ENCODE measurements at regions not wholly inside any gene's neighbourhood (a gene's known extent, or its start where the extent isn't known, plus 50 kb on each side); places are given as distances from the start of the nearest gene placed in this dataset.

DNA sequence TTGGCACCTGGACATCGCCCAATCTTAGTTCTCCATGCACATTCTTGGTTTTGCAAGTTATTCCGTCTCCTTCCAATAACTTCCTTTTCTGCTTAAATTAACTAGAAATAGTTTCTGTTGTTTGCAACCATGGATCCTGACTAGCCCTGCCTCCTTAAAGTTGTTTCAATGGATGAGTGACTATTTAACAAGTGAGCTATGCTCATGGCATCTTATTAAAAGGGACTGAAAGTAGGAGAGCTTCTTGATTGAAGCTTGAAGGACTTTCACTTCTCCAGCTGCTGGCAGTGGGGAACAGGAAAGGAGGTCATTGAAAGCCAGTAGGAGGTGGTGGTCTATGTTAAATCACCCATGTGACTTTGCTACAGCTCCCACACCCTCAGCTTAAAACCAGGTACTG lies 466.8 kb downstream of the ARHGEF28 start:
- no TSS peak for BruUV-seq (replicated peaks)
- Mint-ChIP-seq H3K36me3 (ENCODE audit: insufficient read depth, unreplicated experiment) (no peaks in the 10 kb centered on the region), H3K9me3 (ENCODE audit: unreplicated experiment) (no peaks in the 10 kb centered on the region), H3K4me3 (ENCODE audit: unreplicated experiment) (no peak overlapping the region), H3K27ac (ENCODE audit: unreplicated experiment) (no peak overlapping the region), H3K4me1 (ENCODE audit: low read depth, unreplicated experiment) (no peaks in the 10 kb centered on the region), H3K27me3 (ENCODE audit: insufficient read depth, unreplicated experiment) (no peaks in the 10 kb centered on the region)
- intact Hi-C loops (cut with micrococcal nuclease; ENCODE audit: unreplicated experiment) = no loop called here
- ChIA-PET POLR2A (no interaction called here), CTCF (no interaction called here)
- Histone ChIP-seq H3K4me1 (no peaks in the 10 kb centered on the region), H3K36me3 (ENCODE audit: control insufficient read depth, insufficient read depth, low read length) (no peaks in the 10 kb centered on the region; the same call in 1 of the 2 replicates), H3K27me3 (replicated peaks; ENCODE audit: control insufficient read depth, insufficient read depth, low read length) (no peaks in the 10 kb centered on the region), H3K9me3 (no peaks in the 10 kb centered on the region), H3K4me3 (ENCODE audit: low read depth, low read length) (no peak overlapping the region)
- no peak for DNase-seq
- TF ChIP-seq, protein P1, sequence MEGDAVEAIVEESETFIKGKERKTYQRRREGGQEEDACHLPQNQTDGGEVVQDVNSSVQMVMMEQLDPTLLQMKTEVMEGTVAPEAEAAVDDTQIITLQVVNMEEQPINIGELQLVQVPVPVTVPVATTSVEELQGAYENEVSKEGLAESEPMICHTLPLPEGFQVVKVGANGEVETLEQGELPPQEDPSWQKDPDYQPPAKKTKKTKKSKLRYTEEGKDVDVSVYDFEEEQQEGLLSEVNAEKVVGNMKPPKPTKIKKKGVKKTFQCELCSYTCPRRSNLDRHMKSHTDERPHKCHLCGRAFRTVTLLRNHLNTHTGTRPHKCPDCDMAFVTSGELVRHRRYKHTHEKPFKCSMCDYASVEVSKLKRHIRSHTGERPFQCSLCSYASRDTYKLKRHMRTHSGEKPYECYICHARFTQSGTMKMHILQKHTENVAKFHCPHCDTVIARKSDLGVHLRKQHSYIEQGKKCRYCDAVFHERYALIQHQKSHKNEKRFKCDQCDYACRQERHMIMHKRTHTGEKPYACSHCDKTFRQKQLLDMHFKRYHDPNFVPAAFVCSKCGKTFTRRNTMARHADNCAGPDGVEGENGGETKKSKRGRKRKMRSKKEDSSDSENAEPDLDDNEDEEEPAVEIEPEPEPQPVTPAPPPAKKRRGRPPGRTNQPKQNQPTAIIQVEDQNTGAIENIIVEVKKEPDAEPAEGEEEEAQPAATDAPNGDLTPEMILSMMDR (IDR thresholded peaks at IDR 0.05; ENCODE audit: insufficient read depth in 1 of 2, low read depth in 1 of 2, low read length in 1 of 2, severe bottlenecking in 1 of 2, unreplicated experiment in 1 of 2) = no peak

DNA sequence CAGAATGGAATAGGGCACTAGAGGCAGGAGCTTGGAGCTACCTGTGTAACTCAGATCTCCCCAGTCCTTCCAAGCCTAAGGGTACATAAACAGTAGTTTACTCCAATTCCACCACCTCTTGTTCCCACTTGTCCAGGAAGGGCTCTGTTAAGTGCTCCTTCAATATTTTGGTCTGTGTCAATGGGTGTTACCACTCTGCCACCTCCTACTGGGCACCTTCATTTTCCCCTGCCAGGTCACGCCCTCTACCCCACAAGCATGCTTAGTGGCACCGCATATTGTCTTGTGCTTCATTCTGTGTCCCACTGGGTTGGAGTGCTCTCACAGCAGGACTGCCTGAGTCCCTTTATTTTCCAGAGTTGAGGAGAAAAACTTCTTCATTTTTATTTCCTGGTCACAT lies 459.8 kb downstream of the ARHGEF28 start:
- intact Hi-C loops (cut with micrococcal nuclease; ENCODE audit: unreplicated experiment) = no loop called here
- Histone ChIP-seq H3K27me3 (replicated peaks; ENCODE audit: control insufficient read depth, insufficient read depth, low read length) (no peaks in the 10 kb centered on the region), H3K9me3 (no peaks in the 10 kb centered on the region), H3K36me3 (ENCODE audit: control insufficient read depth, insufficient read depth, low read length) (no peaks in the 10 kb centered on the region), H3K4me1 (no peaks in the 10 kb centered on the region), H3K4me3 (ENCODE audit: low read depth, low read length) (no peak overlapping the region)
- no peak for DNase-seq
- BruUV-seq (replicated peaks) = no TSS peak
- Mint-ChIP-seq H3K4me3 (ENCODE audit: unreplicated experiment) (no peak overlapping the region), H3K4me1 (ENCODE audit: low read depth, unreplicated experiment) (no peaks in the 10 kb centered on the region), H3K27ac (ENCODE audit: unreplicated experiment) (no peak overlapping the region), H3K27me3 (ENCODE audit: insufficient read depth, unreplicated experiment) (no peaks in the 10 kb centered on the region), H3K9me3 (ENCODE audit: unreplicated experiment) (no peaks in the 10 kb centered on the region), H3K36me3 (ENCODE audit: insufficient read depth, unreplicated experiment) (no peaks in the 10 kb centered on the region)
- TF ChIP-seq, protein P1 (IDR thresholded peaks at IDR 0.05; ENCODE audit: insufficient read depth in 1 of 2, low read depth in 1 of 2, low read length in 1 of 2, severe bottlenecking in 1 of 2, unreplicated experiment in 1 of 2) = no peak
- POLR2A ChIA-PET = interaction anchor here (0.9 kb wide), 1 partner anchor 555 kb away, joined by 3 read pairs; no protein-coding TSS in a partner anchor
- CTCF ChIA-PET = no interaction called here

DNA sequence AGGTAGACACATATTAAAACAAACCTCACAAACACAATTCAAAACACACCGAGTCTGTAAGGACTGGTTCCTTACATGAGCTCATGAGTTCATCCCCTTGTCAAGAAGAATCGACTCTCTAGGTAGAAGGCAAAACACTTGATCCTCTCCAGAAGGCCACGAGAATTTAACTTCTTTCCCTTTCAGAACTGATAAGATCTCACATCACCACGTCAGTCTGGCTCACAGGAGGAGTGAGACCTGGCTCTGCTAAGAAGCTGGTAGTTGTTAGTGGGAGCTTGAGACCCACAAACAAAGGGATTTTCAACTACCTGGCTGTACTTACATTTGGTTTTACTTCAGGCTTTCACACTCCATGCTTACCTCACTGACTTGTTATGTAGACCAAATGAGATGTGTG lies 459.2 kb downstream of the ARHGEF28 start:
- POLR2A ChIA-PET = interaction anchor here (0.9 kb wide), 1 partner anchor 556 kb away, joined by 3 read pairs; no protein-coding TSS in a partner anchor
- no peaks in the 10 kb centered on the region for H3K4me1 Mint-ChIP-seq (ENCODE audit: low read depth, unreplicated experiment)
- TF ChIP-seq, protein P1 (IDR thresholded peaks at IDR 0.05; ENCODE audit: insufficient read depth in 1 of 2, low read depth in 1 of 2, low read length in 1 of 2, severe bottlenecking in 1 of 2, unreplicated experiment in 1 of 2) = no peak
- no peak overlapping the region for H3K4me3 Mint-ChIP-seq (ENCODE audit: unreplicated experiment)
- intact Hi-C loops (cut with micrococcal nuclease; ENCODE audit: unreplicated experiment) = no loop called here
- no peaks in the 10 kb centered on the region for H3K36me3 Mint-ChIP-seq (ENCODE audit: insufficient read depth, unreplicated experiment)
- no peak overlapping the region for H3K27ac Mint-ChIP-seq (ENCODE audit: unreplicated experiment)
- no peaks in the 10 kb centered on the region for H3K9me3 Mint-ChIP-seq (ENCODE audit: unreplicated experiment)
- Histone ChIP-seq H3K4me3 (ENCODE audit: low read depth, low read length) (no peak overlapping the region), H3K27me3 (replicated peaks; ENCODE audit: control insufficient read depth, insufficient read depth, low read length) (no peaks in the 10 kb centered on the region), H3K36me3 (ENCODE audit: control insufficient read depth, insufficient read depth, low read length) (no peaks in the 10 kb centered on the region), H3K4me1 (no peaks in the 10 kb centered on the region), H3K9me3 (no peaks in the 10 kb centered on the region)
- no peaks in the 10 kb centered on the region for H3K27me3 Mint-ChIP-seq (ENCODE audit: insufficient read depth, unreplicated experiment)
- CTCF ChIA-PET = no interaction called here
- DNase-seq = no peak
- no TSS peak for BruUV-seq (replicated peaks)
